Ovary (tissue), 3 donors: ENCODE measurements at regions not wholly inside any gene's neighbourhood (a gene's known extent, or its start where the extent isn't known, plus 50 kb on each side); places are given as distances from the start of the nearest gene placed in this dataset.

Experiments
- EP300 ChIP-seq: sonication (generic); formaldehyde crosslinking; IDR thresholded peaks from one replicate; pipeline ENCODE4 v1.6.1; 2017; ENCODE audit warnings: antibody characterized with exemption
- POLR2A ChIP-seq: fragments of 450-650 bp; IDR thresholded peaks from one replicate; pipeline ENCODE4 v1.6.1; 2017; ENCODE audit warnings: antibody characterized with exemption, mild to moderate bottlenecking, moderate library complexity
- TF ChIP-seq, protein P1 (sequence below), 3 donors: fragments of 450-650 bp in 2 of 3; fragments of 200-600 bp in 1 of 3; IDR thresholded peaks; one replicate each; pipeline versions ENCODE4 v1.5.1 to v1.8.0; 2016 to 2022; ENCODE audit warnings: antibody characterized with exemption in 3 of 3, mild to moderate bottlenecking in 1 of 3
- donor health status: DM: no; HTN: no; CAD: no.

DNA sequence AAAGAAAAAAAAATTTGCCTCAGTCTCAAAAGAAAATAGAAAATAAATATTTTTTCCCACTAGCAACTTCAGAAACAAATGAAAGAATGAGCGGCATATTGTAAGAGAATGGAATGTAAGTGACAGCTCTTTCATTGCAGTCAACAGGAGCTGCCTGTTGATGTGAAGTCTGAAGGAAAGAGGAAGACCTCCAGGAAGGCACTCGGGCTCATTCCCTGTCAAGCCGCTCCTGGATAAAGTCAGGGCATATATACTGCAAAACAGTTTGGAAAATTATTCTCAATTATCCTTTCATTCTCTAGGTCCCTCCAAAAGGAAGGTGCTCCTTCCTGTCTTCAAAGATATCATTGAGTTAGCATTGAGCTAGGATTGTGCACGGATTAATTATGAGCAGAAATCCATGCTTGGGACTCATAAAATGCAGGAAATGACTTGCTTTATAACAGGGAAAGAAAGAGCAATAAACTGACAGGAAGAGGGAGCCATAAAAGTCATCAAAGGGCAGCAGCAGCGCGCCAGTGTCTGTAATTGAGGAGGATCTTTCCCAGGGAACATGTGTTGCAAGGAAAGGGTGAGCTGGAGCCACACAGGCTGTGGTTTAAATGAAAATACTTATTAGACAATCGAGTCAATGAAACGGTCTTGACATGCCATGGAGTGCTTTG, 218.2 kb downstream of the C6orf118 start:
- TF ChIP-seq, protein P1, sequence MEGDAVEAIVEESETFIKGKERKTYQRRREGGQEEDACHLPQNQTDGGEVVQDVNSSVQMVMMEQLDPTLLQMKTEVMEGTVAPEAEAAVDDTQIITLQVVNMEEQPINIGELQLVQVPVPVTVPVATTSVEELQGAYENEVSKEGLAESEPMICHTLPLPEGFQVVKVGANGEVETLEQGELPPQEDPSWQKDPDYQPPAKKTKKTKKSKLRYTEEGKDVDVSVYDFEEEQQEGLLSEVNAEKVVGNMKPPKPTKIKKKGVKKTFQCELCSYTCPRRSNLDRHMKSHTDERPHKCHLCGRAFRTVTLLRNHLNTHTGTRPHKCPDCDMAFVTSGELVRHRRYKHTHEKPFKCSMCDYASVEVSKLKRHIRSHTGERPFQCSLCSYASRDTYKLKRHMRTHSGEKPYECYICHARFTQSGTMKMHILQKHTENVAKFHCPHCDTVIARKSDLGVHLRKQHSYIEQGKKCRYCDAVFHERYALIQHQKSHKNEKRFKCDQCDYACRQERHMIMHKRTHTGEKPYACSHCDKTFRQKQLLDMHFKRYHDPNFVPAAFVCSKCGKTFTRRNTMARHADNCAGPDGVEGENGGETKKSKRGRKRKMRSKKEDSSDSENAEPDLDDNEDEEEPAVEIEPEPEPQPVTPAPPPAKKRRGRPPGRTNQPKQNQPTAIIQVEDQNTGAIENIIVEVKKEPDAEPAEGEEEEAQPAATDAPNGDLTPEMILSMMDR (IDR thresholded peaks at IDR 0.05), result no peak
- TF ChIP-seq POLR2A, result no peak
- no peak for TF ChIP-seq EP300
